Left kidney (tissue), 1 donor: ENCODE measurements at regions not wholly inside any gene's neighbourhood (a gene's known extent, or its start where the extent isn't known, plus 50 kb on each side); places are given as distances from the start of the nearest gene placed in this dataset.

Experiments
- DNase-seq: peaks from one replicate; pipeline ENCODE4 v3.0.0-alpha.2; 2013

DNA sequence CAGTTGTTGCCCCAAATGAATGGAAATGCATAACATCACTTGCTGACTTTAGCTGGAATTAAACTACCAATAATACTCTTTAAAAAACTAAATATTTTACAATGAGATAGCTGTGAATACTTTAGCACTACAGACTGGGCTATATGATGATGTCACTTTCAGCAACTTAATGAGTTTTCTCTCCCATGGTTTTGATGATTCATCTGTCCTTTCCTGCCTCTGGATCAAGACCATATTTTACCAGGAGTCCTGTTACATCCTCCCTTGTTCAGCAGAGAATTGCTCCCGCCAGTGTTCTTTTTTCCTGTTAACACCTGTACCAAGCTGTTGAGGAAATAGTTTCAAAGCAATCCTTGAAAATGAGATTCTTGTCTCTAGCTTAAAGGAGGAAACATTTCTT, 543.0 kb downstream of the SPRY1 start:
- no peak for DNase-seq

DNA sequence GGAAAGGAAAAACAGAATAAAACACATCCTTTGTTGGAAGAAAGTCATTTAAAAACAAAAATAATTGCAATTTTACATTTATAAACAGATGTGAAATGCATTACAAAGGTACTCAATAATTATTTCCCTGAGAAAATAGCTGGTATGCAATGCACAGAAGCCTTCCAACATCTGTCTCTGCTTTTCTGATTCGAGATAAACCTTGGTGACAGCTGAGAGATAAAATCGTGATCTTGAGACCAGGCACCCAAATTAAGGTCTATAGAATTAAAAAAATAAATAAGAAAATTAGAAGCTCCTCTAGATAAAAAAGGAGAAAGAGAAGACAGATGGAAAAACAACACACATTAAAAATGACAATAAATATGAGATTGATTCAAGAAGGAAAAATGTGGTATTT, 544.0 kb downstream of the SPRY1 start:
- no peak for DNase-seq

DNA sequence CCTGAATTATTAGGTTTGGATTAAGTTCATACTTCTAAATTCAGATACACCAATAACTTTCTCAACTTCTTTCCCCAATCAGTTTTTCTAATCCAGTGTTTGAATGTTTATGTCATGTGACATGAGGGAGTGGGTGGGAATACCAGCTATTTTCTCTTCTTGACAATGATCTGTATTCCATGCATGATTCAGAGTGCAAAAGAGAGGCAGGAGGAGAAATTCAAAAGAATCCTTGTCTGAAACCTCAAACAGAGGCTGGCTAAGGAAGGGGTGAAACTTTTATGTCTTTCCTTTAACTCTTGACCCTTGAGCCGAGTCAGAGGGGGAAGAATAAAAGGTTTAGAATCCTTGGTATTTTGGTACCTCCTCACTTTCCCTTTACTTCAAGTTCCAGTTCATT, 544.7 kb downstream of the SPRY1 start:
- no peak for DNase-seq

DNA sequence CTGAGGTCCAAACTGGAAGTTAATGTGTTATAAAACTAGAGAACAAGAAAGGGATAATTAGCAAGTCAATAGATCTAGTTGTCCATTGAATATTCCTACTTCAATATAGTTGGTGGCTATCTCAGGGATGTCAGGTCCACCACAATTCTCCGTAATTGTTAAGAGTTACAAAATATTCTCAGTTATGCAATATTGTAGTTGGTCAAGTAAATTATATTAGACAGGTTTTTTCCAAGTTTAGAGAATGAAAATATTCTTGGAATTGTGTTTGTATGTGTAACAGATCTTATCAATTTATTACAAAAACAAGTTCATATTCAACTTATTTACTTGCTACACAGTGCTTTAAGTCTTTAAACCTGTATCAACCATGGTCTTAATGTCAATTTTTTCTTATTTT, 547.4 kb downstream of the SPRY1 start:
- no peak for DNase-seq

DNA sequence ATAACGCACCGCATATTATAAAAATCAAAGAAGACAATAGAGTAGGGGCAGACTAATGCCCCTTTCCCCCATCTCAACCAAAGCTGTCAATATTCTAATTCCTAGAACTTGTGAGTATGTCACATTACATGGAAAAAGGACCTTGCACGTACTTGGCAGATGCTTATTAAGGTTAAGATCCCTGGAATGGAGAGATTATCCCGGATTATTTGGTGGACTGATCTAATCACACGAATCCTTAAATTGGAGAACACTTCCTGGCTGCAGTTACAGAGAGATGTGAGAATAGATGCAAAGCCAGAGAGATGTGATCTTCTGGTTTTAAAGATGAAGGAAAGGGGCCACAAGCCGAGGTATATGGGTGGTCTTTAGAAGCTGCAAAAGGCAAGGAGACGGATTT, 548.7 kb downstream of the SPRY1 start:
- no peak for DNase-seq

DNA sequence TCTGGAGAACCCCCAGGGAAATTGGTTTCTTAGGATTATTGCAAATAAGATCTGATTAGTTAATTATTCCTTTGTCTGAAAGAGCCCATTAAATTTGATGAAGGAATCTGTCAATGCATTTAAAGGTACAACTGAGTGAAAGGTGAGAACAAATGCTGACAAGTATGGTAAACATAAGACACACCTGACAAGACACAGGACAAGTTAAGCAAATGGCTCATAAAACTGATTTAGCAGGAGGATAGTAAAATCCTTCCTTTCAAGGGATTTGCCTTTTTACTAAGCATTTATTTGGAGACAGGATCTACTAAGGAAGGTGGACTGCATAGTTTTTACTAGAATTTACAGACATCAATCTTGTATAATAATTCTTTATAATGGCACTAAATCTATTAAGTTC, 553.9 kb downstream of the SPRY1 start:
- peak; percentile 41 for DNase-seq

DNA sequence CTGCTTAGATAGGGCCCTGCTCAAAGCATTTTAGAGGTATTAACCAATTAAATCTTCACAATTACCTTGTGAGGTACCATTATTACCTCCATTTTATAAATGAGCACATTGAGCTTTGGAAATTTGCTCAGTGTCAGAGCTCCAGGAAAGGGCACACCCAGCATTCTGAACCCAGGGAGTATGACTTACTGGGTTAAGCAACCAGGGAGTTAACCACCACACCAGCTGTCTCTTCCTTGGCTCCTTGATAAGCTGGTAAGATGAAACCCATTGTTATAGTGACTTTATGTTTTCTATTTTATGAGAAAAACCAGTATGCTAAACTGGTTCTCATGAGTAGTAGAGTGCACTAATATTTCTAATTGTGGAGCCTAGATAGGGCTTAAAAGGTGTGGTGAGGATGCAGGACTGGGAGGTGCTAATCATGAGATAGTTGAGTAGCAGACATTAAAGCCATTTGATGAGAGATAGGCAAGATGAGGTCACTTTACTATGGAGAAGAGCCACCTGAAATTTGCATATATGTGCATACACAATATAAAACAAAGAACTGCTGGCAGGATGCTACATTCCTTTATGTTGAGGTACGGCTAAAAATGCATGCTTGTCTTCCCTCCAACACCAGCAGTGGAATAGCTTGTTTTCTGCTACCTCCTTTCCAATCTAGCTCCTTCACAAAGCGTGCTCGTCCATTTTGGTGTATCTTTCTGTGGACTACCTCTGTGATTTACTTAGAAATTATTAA, 556.1 kb downstream of the SPRY1 start:
- no peak for DNase-seq

DNA sequence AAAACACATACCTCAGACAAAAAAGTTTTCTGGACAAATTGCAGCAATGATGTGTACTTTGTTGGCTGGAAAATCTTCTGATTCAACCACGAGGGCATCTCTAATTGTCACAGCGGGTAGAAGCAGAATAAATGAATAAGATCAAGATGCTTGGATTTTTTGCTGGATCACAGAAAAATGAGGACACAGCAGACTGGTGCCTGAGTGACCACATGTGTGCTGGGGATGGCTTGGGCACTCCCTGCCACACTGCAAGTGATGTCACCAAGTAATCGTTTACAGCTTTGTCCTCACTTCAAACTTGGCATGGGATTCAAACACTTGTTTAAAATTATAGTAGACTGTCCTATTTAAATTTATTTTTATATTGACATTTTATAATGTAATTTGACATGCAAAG, 557.0 kb downstream of the SPRY1 start:
- DNase-seq, result no peak

DNA sequence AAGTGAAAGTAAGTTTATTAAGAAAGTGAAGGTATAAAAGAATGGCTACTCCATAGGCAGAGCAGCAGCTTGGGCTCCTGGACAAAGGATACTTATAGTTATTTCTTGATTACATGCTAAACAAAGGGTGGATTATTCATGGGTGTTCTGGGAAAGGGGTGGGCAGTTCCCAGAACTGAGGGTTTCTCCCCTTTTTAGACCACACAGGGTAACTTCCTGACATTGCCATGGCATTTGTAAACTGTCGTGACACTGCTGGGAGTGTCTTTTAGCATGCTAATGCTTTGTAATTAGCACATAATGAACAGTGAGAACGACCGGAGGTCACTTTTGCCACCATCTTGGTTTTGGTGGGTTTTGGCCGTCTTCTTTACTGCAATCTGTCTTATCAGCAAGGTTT, 557.6 kb downstream of the SPRY1 start:
- no peak for DNase-seq

DNA sequence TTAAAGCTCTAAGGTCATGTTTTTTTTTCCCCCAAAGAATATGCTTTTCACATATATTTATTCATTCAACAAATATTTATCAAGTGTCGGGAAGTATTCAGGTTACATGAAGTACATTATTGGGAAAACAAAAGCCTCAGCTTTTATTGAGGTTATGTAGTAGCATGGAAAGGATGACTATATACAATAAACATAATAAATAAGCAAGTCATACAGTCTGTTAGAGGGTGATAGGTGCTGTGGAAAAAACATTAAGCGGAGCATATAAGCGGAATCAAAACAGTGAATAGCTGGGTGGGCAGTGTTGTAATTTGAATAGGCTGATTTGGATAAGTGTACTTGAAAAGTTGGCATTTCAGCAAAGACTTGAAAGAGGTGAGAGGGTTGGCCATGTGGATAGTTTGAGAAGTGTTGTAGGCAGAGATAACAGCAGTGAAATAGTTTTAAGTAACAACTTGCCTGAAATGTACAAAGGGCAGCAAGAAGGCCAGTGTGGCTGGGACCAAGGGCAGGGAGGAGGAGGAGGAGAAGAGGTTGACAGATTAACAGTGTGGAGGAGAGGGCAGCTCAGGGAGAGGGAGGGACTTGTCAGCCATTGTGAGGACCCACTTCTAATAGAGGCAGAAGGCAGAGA, 558.7 kb downstream of the SPRY1 start:
- no peak for DNase-seq

DNA sequence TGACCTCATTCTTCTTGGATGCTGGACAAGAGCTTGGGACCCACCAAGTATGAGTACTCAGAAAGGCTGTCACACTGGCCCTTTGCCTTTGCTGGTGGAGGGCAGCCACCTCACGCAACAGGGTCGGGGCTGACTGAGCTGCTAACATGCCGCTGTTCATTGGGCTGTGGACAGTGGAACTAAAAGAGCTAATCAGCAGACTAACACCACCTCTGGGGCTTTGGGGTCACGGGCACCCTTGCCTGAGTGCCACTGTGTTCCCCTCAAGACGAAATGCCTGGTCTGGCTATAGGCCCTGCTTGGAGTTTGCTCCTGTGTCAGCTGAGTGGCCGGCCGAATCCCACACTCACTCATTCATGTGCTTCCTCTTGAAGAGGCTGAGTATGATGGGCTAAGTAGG, 559.6 kb downstream of the SPRY1 start:
- no peak for DNase-seq

DNA sequence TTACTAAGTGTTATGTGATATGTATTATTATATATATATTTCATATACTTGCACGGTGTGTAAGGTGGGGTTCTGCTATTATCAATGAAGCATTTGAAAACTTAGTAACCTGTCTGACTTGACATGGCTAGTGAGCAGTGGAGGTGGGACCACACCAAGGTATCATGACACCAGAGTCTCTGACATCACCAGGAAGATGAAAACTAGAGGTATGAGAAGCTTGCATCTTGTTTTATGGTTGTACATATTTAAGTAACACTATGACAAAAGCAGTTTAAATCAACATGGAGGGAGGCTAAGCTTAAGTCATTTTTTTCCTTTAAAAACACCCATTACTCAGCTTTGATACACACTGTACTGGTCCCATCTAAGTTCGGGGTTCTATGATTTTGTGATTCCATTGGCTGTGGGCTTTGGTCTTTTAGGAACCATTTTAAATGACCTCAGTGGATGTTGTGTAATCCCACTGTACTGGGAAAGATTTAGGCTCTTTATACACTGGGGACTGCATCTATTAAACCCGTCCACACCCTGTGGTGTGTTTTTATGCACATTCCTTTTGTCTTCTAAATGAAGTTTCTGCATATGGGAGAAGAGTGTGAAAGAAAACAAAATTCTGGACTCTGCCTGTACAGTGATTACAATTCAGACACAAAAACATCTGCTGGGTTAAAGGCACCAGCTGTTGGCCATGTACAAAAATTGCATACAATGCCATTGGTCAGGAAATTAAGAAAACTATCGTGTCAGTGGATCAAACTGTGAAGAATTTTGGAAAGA, 570.6 kb downstream of the SPRY1 start:
- DNase-seq, result no peak

DNA sequence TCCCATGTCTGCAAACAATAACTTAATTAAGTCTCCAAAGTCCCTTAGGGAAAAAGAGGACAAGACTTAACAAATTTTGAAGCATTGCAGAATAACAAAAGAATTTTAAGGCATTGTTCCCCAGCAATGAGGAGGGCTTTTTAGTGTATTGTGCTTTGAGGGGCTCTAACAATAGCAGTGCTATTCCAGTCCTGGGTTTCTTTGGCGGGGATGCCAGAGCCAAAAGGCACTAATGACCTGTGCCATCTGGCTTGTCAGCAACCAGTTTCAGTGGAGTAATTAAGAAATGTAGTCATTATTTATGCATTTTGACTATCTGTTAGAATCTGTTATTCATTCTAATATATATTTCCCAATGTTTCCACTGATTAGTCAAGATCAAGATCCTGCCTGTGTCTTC, 575.4 kb downstream of the SPRY1 start:
- no peak for DNase-seq

DNA sequence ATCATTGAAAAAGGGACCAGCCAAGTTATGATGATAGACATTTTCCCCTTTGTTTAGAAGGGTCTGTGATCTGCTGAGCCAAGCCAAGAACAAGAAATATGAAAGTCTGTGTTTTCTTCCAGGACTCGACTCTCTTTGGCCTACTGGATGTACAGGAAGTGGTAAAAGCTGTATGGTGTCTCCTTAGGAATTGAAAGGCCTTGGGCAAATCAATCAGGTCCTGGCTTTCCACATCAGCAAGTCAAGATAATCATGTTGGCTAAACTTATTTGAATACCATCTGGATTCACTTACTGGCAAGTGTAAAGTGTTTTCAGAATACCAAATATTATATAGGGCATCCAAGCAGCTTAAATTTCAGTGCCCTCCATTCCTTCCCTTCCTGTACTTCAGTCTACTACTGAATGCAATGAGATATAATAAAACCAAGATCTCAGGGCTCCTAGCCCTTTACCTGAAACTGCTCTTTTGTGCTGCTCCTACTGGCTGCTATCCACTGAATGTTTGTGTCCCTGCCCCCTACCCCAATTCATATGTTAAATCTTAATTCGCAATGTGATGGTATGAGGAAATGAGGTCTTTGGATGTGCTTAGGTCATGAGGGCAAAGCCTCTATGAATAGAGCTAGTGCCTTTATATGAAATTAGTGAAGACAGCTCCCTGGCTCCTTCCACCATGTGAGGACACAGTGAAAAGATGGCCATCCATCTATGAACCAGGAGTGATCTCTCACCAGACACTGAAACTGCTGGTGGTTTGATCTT, 578.0 kb downstream of the SPRY1 start:
- DNase-seq, result no peak

DNA sequence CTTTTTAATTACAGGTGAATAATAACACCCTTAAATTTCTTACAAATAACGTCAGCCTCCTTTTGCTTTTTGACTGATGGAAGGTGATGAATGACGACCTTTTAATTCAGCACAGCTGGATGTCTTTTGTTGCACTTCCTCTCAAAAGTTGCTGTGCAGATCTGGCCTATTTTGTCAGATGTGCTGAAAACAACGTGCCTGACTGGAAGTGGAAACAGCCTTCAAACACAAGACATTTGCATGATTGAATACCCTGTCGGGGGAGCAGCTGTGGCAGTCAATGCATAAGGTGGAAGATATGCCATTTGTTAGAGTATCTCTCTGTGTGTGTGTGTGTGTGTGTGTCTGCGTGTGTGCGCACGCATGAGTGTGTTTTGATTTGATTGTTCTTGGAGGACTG, 579.7 kb downstream of the SPRY1 start:
- peak; percentile 41 for DNase-seq

DNA sequence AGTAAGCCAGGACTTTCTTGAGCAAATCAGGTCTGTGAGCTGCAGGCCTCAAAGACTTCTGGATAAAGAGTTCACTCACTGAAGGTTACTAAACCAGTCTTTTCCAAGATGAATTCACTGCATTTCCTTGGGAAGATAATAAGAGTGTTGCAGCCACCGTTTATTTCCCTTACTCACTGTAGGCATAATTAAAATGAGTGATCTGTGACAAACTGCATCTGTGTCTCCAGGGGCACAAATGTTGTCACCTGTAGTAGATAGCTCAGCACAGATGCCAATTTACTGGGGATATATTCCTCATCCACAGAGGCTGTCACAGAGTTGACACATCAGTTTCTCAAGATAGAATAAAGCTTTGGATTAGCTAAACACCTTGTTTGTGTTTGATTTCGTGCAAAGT, 580.2 kb downstream of the SPRY1 start:
- no peak for DNase-seq

DNA sequence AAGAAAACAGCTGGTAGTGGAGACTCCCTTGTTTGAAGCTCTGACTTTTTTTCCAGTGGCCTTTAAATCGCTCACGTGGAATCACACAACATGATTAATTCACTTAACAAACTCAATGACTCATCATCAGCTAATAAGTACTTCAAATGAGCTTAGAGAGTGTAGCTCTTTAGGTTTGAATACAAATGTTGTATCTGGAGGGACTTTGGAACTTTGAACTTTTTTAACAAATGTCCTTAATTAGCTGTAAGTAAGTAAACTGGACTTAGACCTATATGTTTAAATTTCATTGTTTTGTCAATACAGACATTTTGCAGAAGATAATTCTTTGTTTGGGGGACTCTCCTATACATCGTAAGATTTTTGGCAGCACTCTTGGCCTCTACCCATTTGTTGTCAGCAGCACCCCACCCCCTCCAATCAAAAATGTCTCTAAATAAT, 581.1 kb downstream of the SPRY1 start:
- no peak for DNase-seq

DNA sequence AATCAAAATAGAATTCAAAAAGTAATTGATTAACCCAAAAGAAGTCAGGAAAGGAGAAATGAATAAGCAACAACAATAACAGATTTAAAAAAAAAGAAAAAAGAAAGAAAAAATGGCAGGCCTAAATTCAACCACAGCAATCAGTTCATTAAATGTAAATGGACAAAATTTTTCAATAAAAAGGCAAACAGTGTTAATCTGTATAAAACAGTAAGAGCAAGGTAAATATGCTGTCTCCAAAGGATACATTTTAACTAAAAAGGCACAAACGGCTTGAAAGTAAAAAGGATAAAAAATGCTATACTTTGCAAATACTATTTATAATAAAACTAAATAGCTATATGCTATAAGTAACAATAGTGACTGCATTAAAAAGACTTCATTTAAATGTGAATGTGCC, 582.0 kb downstream of the SPRY1 start:
- no peak for DNase-seq

DNA sequence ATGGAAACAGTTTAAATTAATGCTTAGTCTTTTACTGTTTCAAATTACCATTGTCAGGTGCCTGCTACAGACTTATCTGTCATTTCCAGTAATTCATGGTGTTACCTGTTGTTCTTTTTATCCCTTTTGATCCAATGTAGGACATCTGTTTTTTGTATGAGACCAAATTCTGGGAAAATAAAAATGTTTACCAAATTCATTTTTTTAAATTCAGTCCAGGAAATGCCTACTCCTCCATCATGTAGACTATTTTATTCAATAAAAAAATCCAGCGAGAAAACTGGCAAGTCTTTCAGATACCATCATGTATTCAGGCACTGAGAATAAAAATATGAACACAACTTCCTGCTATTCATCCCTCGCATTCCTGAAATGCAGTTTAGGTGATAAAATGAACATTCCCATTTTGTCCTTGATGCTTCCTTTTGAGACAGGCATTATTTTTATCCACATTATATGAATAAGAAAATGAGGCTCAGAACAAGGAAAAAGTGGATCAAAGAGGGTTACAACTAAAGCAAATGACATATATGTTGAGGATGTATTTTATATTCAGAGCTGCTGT, 584.2 kb downstream of the SPRY1 start:
- DNase-seq, result no peak

DNA sequence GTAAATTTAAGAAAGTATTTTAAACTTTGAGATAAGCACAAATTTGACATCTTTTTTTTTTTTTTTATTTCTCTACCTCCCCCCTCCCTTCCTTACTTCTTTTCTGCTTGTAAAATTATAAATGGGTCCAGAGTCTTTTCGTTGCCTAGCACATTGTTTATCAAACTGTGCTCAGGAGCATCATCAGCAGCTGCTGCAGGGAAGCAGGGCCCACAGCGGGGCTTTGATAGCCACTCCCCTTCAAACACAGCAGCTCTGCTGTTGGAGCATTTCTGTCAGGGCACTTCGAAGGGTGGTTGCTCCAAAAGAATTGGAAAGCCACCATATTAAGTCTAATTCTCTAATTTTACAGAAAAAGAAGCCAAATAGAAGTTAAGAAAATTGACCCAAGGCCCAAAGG, 588.3 kb downstream of the SPRY1 start:
- DNase-seq, result no peak

DNA sequence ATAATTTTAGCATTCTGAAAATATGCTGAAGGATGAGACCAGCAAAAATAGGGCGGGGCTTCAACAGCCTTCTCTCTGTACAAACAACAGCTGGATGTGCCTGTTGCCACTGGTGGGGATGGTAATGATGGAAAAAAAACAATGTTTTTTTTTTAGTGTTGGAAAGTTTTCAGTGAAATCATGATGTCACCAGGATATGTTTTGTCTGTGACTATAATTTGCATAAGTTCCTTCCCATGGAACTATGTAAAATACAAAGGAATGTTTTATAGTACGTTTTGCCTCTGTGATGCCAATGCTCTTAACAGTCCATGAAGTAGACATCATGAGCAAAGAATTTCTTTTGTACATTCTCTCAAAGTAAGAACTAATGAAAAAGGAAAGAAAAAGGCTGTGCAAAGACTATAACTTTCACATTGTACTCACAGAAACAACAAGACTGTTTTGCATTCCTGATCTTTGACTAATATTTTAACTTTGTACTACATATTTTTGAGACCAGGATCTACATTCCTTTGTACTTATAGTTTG, 589.7 kb downstream of the SPRY1 start:
- peak; percentile 49 for DNase-seq

DNA sequence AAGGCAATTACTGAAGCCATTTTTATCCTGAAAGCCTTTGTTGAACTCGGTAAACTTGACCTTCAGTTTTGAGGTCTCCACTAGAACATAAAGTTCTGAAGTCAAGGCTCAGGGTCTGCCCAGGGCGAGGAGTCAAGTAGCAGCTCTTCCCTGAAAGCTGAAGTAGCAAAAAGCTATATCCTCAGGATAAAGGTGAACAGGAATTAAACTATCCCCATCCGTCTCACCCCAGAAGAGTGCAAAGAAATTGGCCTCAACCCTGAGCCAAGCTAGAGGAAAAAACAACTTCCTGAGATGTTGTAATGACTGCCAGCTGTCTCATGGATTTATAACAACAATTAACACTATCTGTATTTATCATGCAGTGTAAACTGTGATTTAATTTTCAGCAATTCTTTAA, 590.8 kb downstream of the SPRY1 start:
- no peak for DNase-seq
